Activated T-helper 2 cell treated with anti-CD3 and anti-CD28 coated beads, Interferon-gamma antibody, Interleukin-2, Interleukin-4, amounts not matched to agents 10 μg/mL and 5 μg/mL and 100 μg/mL, durations not matched to agents 14 hours and 24 hours and 36 hours (primary cell): ENCODE measurements at regions not wholly inside any gene's neighbourhood (a gene's known extent, or its start where the extent isn't known, plus 50 kb on each side); places are given as distances from the start of the nearest gene placed in this dataset.
"Not testable (repeated sequence)": the region's sequence is repeated elsewhere in the genome, so short reads cannot be mapped to it uniquely, and the experiment has no call there.

Experiments used
- DNase-seq: peaks from one replicate; pipeline ENCODE4 v3.0.0; 2021; ENCODE audit warnings: low spot score
- H3K27ac Mint-ChIP-seq: one replicate; pipeline ENCODE4 v1.8.0; 2021; ENCODE audit warnings: mixed read lengths
- H3K27me3 Mint-ChIP-seq: one replicate; pipeline ENCODE4 v1.8.0; 2021; ENCODE audit warnings: low read depth, mixed read lengths
- H3K36me3 Mint-ChIP-seq: one replicate; pipeline ENCODE4 v1.8.0; 2021; ENCODE audit warnings: low read depth, mixed read lengths
- H3K4me1 Mint-ChIP-seq: one replicate; pipeline ENCODE4 v1.8.0; 2021; ENCODE audit warnings: low read depth, mixed read lengths
- H3K4me3 Mint-ChIP-seq: one replicate; pipeline ENCODE4 v1.8.0; 2021; ENCODE audit warnings: low read depth, mild to moderate bottlenecking, moderate library complexity, mixed read lengths
- H3K9me3 Mint-ChIP-seq: one replicate; pipeline ENCODE4 v1.8.0; 2021; ENCODE audit warnings: mixed read lengths
- intact Hi-C: fragments of 100-400 bp; cut with micrococcal nuclease; formaldehyde crosslinking; loops from one replicate; pipeline ENCODE4 v1.15.1; 2023

DNA sequence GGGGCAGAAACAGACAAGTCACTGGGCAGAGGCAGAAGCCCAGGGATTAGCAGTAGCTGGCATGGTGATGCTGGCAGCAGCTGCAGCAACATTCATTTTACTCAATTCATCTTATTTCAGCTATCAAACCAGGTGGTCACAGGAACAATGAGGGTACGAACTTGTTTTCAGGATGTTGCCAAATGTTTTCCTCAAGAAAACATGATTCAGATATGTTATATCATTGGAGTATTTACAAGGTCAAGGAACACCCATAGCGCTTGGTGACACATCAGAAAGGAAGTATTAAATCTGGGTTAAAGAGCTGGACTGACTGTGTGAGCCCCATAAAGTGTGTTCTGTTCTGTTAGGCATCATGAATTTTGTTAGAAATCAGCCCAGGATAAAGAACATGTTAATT, 456.9 kb upstream of the ID4 start:
- H3K4me1 Mint-ChIP-seq: no peaks in the 10 kb centered on the region

DNA sequence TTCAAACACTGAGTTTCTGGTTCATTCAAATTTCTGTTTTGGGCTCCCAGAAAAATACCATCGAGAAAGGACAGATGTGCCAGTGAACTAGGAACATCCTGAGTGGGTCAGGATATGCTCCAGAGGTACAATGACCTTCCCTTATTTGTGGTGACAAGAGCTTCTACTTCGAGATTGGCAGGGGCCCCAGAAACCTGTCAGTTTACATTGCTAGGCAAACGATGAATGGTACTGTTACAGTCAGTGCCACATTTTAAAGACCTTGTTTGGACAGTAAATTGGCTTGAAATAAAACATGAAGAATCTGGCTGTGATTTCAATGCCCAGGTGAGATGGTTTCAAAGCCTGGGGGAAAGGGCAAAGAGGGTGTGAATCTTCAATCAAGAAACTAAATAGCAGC, 454.5 kb upstream of the ID4 start:
- DNase-seq: no peak
- intact Hi-C loops: no loop called here
- Mint-ChIP-seq H3K27ac (no peak overlapping the region), H3K9me3 (peaks cover 15% of the 10 kb centered on the region), H3K4me1 (no peaks in the 10 kb centered on the region), H3K36me3 (no peaks in the 10 kb centered on the region), H3K27me3 (no peaks in the 10 kb centered on the region), H3K4me3 (no peak overlapping the region)

More for the DNA sequence above, 456.9 kb upstream of the ID4 start:
- Mint-ChIP-seq H3K27ac (no peak overlapping the region), H3K36me3 (no peaks in the 10 kb centered on the region), H3K9me3 (peaks cover 18% of the 10 kb centered on the region), H3K4me3 (no peak overlapping the region), H3K27me3 (no peaks in the 10 kb centered on the region)
- no peak for DNase-seq
- intact Hi-C loops: no loop called here

DNA sequence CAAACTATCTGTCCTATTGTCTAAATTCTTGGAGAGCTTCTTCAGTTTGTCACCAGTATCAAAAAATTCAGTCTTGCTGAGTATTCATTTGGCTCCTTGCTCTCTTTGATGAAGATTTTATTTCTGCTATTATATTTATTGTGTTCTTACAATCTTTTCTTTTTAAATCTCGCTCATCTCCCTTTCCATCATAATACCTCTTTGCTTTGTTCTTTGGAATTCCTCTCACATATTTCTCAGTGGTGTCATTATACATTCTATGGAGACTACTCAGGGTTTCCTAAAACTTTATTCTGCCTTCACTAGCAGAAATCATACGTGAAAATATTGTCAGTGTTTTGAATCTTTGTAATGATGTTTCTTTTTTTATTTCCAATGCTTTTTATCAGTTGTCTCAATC, 445.2 kb upstream of the ID4 start:
- Mint-ChIP-seq H3K27ac (no peak overlapping the region), H3K36me3 (no peaks in the 10 kb centered on the region), H3K9me3 (peaks cover 18% of the 10 kb centered on the region), H3K4me3 (no peak overlapping the region), H3K27me3 (no peaks in the 10 kb centered on the region), H3K4me1 (no peaks in the 10 kb centered on the region)
- DNase-seq: no peak
- intact Hi-C loops: no loop called here

DNA sequence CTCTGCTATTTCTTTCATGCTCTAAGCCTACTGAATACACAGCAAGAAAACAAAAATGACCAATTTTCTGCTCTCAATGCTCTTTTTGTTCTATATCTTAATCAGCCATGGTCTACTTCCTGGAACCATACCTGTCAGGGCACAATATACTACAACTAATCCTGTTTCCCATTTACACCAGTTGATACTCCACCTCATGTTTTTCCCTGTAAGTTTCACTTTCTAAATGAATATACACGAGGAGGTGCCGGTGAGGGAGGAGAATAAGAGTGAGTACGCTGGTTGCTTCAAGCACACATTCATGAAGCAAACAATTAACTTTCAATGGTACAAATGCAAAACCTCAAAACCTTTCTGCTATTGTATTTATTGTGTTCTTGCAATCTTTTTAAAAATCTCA, 443.1 kb upstream of the ID4 start:
- no peaks in the 10 kb centered on the region for H3K4me1 Mint-ChIP-seq
- no peaks in the 10 kb centered on the region for H3K27me3 Mint-ChIP-seq
- intact Hi-C loops: no loop called here
- peaks cover 25% of the 10 kb centered on the region for H3K9me3 Mint-ChIP-seq
- no peak for DNase-seq
- H3K27ac Mint-ChIP-seq: no peak overlapping the region
- H3K36me3 Mint-ChIP-seq: no peaks in the 10 kb centered on the region
- no peak overlapping the region for H3K4me3 Mint-ChIP-seq

DNA sequence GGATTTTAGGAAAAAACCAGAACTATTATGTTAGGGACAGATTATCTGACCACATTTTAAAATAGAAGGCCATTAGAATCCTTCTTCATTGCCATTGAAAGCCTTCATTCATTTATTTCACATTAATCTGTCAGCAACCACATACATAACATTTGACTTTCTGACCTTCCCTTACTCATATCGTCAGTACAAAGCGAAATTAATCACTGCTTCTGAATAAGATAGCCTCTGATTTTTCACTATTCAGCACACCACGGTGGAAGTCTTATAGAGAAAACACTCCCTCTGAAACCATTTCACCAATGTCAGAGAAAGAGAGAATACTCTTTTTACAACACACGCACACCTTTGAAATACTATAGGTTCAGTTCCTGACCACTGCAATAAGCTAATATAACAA, 442.5 kb upstream of the ID4 start:
- Mint-ChIP-seq H3K4me3 (no peak overlapping the region), H3K4me1 (no peaks in the 10 kb centered on the region), H3K27ac (no peak overlapping the region), H3K36me3 (no peaks in the 10 kb centered on the region), H3K9me3 (peaks cover 25% of the 10 kb centered on the region), H3K27me3 (no peaks in the 10 kb centered on the region)
- intact Hi-C loops: no loop called here
- no peak for DNase-seq

DNA sequence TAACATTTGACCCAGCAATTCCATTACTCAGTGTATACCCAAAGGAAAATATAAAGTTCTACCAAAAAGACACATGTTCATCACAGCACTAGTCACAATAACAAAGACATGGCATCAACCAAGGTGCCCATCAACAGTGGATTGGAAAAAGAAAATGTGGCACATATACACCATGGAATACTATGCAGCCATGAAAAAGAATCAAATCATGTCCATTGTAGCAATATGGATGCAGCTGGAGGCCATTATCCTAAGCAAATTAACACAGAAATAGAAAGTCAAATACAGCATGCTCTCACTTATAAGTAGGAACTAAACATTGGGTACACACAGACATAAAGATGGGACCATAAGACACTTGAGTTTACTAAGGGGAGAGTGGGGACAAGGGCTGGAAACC, 441.9 kb upstream of the ID4 start:
- intact Hi-C loops: no loop called here
- DNase-seq: no peak
- H3K4me1 Mint-ChIP-seq: no peaks in the 10 kb centered on the region
- H3K4me3 Mint-ChIP-seq: no peak overlapping the region
- H3K9me3 Mint-ChIP-seq: peaks cover 26% of the 10 kb centered on the region
- no peaks in the 10 kb centered on the region for H3K27me3 Mint-ChIP-seq
- no peaks in the 10 kb centered on the region for H3K36me3 Mint-ChIP-seq
- no peak overlapping the region for H3K27ac Mint-ChIP-seq

DNA sequence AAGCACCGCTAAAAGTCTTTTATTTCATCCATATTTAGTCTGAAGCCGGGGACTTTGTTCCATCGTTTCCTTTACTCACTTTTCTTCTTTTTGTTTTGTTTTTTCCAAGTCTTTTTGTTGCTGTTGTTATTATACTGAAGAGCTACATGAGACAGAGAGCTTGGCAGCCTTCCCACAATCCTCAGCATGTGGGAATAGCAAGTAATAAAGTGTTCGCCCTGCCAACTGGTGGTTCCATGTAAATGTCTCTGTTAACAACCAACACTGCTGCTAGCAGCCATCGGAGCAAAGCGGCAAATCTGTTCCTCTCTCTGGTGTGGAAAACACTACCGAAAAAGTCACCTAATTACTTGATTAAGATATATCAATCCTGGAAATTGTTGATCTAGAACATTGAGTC, 437.8 kb upstream of the ID4 start:
- Mint-ChIP-seq H3K4me1 (no peaks in the 10 kb centered on the region), H3K27ac (no peak overlapping the region), H3K27me3 (no peaks in the 10 kb centered on the region), H3K9me3 (peaks cover 28% of the 10 kb centered on the region), H3K36me3 (no peaks in the 10 kb centered on the region), H3K4me3 (no peak overlapping the region)
- DNase-seq: no peak
- intact Hi-C loops: no loop called here

DNA sequence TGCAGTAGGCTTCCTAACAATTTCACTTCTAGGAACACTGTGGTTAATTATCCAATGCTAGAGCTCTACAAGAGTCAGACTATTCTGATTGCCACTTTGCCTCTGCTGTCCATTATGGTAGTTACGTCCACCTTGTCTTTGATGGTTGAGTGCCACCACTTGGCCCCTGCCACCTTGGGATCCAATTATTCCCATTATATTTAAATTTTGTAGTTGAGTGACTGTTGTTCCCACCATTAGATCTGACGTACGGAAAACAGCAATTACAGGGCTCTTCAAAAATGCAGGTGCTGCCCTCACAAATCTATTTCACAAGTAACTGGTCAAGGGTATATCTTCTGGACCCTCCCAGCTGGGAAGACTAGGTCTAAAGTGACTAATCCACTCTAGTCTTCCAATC, 432.3 kb upstream of the ID4 start:
- H3K4me3 Mint-ChIP-seq, H3K36me3 Mint-ChIP-seq, intact Hi-C loops, H3K4me1 Mint-ChIP-seq, H3K27me3 Mint-ChIP-seq, DNase-seq, H3K27ac Mint-ChIP-seq: not testable (repeated sequence)
- H3K9me3 Mint-ChIP-seq: peaks cover 37% of the 10 kb centered on the region

DNA sequence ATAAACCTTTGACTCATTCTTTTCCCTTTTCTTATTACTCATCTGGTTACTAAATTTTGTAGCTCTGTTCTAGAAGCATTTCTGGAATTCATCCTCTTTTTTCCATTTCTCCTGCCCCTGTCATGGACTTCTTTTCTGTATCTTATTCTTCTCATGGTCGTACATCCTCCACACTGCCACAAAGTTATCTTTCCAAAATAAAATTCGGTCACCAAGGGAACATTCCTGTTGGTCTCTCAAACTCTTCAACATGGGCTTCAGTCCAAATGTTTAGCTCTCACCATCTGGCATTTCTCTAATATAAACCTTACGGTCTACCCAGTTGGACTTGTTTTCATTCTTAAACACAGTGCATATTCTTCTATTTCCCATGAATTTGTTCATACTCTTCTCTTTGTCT, 428.8 kb upstream of the ID4 start:
- Mint-ChIP-seq H3K4me3 (no peak overlapping the region), H3K27me3 (no peaks in the 10 kb centered on the region), H3K4me1 (no peaks in the 10 kb centered on the region), H3K27ac (no peak overlapping the region), H3K9me3 (peaks cover 29% of the 10 kb centered on the region), H3K36me3 (no peaks in the 10 kb centered on the region)
- intact Hi-C loops: no loop called here
- no peak for DNase-seq

DNA sequence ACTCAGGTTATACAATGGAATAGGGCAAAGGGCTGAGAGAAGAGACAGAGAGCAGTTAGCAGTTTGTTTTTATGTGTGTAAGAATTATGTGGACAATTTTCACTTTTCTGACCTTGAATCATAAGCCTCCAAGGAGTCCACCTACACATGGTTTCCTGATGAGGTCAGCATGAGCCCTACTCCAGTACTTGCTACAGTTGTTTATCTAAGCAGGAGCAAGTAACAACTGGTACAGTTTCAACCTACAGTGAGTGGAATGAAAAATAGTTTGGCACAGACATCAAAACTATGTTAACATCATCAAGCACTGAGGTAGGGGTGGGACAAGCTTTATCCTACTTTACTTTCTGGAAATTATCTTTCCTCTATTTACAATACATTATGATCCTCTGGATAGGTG, 426.7 kb upstream of the ID4 start:
- H3K27me3 Mint-ChIP-seq: no peaks in the 10 kb centered on the region
- no peak for DNase-seq
- no peaks in the 10 kb centered on the region for H3K4me1 Mint-ChIP-seq
- H3K4me3 Mint-ChIP-seq: no peak overlapping the region
- no peaks in the 10 kb centered on the region for H3K36me3 Mint-ChIP-seq
- intact Hi-C loops: no loop called here
- H3K9me3 Mint-ChIP-seq: peaks cover 18% of the 10 kb centered on the region
- no peak overlapping the region for H3K27ac Mint-ChIP-seq

DNA sequence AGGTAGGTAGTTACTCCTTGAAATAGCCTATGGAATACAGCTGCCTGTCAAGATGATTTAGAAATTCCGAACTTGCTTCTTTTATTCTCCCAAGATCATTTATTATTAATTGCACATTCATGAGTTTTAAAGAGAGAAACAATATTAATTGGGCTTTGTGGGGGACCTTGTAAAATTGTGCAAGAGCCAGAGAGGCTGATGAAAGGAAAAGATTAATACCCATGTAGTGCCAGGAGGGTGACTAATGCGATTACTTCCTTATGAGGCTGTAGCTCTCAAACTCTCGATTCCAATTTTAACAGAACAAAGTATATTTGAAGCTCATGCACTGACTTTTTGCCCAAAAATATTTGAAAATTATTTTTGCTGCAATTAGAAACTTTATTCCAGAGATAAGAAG, 423.8 kb upstream of the ID4 start:
- H3K4me3 Mint-ChIP-seq: no peak overlapping the region
- no peak overlapping the region for H3K27ac Mint-ChIP-seq
- peaks cover 15% of the 10 kb centered on the region for H3K9me3 Mint-ChIP-seq
- no peaks in the 10 kb centered on the region for H3K36me3 Mint-ChIP-seq
- DNase-seq: no peak
- no peaks in the 10 kb centered on the region for H3K4me1 Mint-ChIP-seq
- H3K27me3 Mint-ChIP-seq: no peaks in the 10 kb centered on the region
- intact Hi-C loops: no loop called here

DNA sequence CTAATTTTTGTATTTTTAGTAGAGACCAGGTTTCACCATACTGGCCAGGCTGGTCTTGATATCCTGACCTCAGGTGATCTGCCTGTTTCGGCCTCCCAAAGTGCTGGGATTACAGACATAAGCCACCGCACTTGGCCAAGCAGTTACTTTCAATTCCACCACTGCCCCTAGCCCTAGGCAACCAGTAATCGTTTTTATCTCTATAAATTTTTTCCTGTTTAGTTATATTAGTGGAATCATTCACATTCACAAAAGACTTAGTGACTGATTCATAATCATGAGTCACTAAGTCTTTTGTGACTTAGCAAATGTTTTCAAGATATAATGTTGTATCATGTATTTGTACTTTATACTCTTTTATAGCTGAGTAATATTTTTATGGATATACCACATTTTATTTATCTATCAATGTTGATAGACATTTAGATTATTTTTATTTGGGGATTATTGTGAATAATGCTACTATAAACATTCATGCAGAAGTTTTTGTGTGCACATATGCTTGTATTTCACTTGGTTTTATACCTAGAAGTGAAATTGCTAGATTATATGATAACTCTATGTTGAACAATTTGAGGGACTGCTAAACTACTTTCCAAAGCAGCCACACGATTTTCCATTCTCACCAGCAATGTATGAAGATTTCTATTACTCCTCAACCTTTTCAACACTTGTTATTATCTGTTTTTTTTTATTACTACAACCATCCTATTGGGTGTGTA, 421.4 kb upstream of the ID4 start:
- Mint-ChIP-seq H3K36me3 (no peaks in the 10 kb centered on the region), H3K4me3 (no peak overlapping the region), H3K9me3 (peaks cover 12% of the 10 kb centered on the region), H3K27me3 (no peaks in the 10 kb centered on the region), H3K4me1 (no peaks in the 10 kb centered on the region), H3K27ac (no peak overlapping the region)
- intact Hi-C loops: no loop called here
- no peak for DNase-seq

DNA sequence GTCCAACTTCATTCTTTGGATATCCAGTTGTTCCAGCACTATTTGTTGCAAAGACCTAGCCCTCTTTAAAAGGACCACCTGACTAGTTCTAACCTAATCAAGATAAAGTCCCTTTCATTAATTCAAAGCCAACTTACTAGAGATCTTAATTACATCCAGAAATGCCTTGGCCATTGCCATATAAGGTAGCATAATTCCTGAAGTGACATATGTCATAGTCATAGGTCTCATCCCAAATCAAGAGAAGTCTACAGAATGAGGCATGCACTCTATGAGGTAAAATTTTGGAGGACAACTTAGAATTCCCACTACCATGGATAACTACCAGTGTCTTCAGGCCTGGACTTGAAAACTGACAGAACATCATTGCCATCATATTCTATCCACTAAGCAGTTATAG, 420.4 kb upstream of the ID4 start:
- Mint-ChIP-seq H3K27ac (no peak overlapping the region), H3K4me3 (no peak overlapping the region), H3K27me3 (no peaks in the 10 kb centered on the region), H3K36me3 (no peaks in the 10 kb centered on the region), H3K9me3 (peaks cover 16% of the 10 kb centered on the region), H3K4me1 (no peaks in the 10 kb centered on the region)
- no peak for DNase-seq
- intact Hi-C loops: no loop called here

DNA sequence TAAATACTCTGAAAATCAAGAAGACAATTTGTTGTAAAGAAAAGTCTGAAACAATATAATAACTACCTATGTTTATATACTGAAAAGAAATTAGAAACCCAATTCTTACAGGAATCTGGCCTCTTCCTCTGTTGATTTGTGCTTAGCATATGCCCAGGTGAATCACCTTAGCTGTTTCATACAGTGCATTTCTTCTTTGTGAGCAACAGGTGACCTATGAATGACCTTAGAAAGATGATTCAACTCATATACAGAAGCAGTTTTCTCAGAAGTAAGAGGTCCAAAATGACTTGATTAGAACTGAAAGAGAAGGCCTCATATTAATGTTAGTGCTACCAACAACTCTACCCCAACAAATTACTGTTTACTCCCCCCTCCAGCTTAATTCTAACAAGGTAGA, 419.5 kb upstream of the ID4 start:
- Mint-ChIP-seq H3K4me3 (no peak overlapping the region), H3K27me3 (no peaks in the 10 kb centered on the region), H3K27ac (no peak overlapping the region), H3K4me1 (no peaks in the 10 kb centered on the region), H3K36me3 (no peaks in the 10 kb centered on the region), H3K9me3 (peaks cover 16% of the 10 kb centered on the region)
- DNase-seq: no peak
- intact Hi-C loops: no loop called here
